HepG2 (cell line): ENCODE measurements at regions not wholly inside any gene's neighbourhood (a gene's known extent, or its start where the extent isn't known, plus 50 kb on each side); places are given as distances from the start of the nearest gene placed in this dataset.

Source experiments
- ATAC-seq: fragments of 200-7000 bp; cut with Tn5 transposase; 3 replicates; pipeline ENCODE4 v1.9.1; 2020; ENCODE audit warnings: mild to moderate bottlenecking, moderate library complexity
- BruUV-seq: library from RNA; stranded (reverse); fragments of 400-500 nt; replicated peaks from 2 replicates; lab custom pipeline; 2021; lab: Mats Ljungman, UMichigan
- CTCF ChIA-PET: fragments of 300-600 bp; formaldehyde crosslinking; extraction: SDS; loops from one replicate; lab custom pipeline; 2021; ENCODE audit warnings: low total read pairs, inconsistent platforms, low intra/inter-chr PET ratio; lab: Yijun Ruan, JAX
- POLR2A ChIA-PET: fragments of 350-600 bp; sonication (Branson Sonifier 250); formaldehyde crosslinking; loops from one replicate; lab custom pipeline; 2020; ENCODE audit warnings: antibody characterized with exemption, inconsistent platforms; lab: Yijun Ruan, JAX
- DNase-seq: peaks from one replicate; pipeline ENCODE4 v3.0.0-alpha.2; 2015; ENCODE audit warnings: low spot score
- FAIRE-seq: peaks from 3 replicates; lab custom pipeline; 2011; peaks lifted over from hg19 to GRCh38; lab: Jason Lieb, UNC
- H2AFZ ChIP-seq: one replicate; pipeline ENCODE4 v1.6.1; 2011; ENCODE audit warnings: low read length, inconsistent platforms
- H3K27ac ChIP-seq: fragments of 300-600 bp; 3 replicates; pipeline ENCODE4 v1.8.0; 2011; ENCODE audit warnings: mixed run types, mild to moderate bottlenecking, mixed read lengths, low read length, inconsistent platforms; ENCODE audit not compliant: insufficient read depth; ENCODE audit errors: extremely low read length
- H3K27me3 ChIP-seq, 2 experiments: fragments of 200-600 bp in 1 of 2; 2 replicates in 1 of 2; 3 replicates in 1 of 2; pipeline versions ENCODE4 v1.6.0 to v1.8.0; 2011; ENCODE audit warnings: low read length in 2 of 2, mild to moderate bottlenecking in 2 of 2, moderate library complexity in 2 of 2, inconsistent platforms in 1 of 2; ENCODE audit not compliant: insufficient read depth in 2 of 2, control insufficient read depth in 1 of 2
- H3K36me3 ChIP-seq, 2 experiments: fragments of 200-600 bp in 1 of 2; replicated peaks in 1 of 2; 2 replicates in 1 of 2; 3 replicates in 1 of 2; pipeline versions ENCODE4 v1.5.1 to v1.8.0; 2011; ENCODE audit warnings: low read length in 2 of 2, inconsistent platforms in 1 of 2; ENCODE audit not compliant: insufficient read depth in 2 of 2, control insufficient read depth in 1 of 2
- H3K4me1 ChIP-seq: 2 replicates; pipeline ENCODE4 v1.5.1; 2012; ENCODE audit warnings: low read length, inconsistent platforms; ENCODE audit not compliant: insufficient read depth
- H3K4me2 ChIP-seq: 2 replicates; pipeline ENCODE4 v1.6.0; 2011; ENCODE audit warnings: low read depth, low read length, inconsistent platforms
- H3K4me3 ChIP-seq, 3 experiments: fragments of 200-600 bp in 1 of 3; sonication (generic), shearing (Covaris generic) in 1 of 3; replicated peaks in 1 of 3; 2 replicates each; pipeline ENCODE4 v1.5.1; 2011 to 2016; ENCODE audit warnings: low read length in 3 of 3, inconsistent platforms in 2 of 3, low read depth in 2 of 3, mild to moderate bottlenecking in 2 of 3, control low read depth in 1 of 3, mixed read lengths in 1 of 3; ENCODE audit not compliant: insufficient read depth in 1 of 3
- H3K79me2 ChIP-seq: one replicate; pipeline ENCODE4 v1.6.1; 2011; ENCODE audit warnings: low read length, inconsistent platforms; ENCODE audit not compliant: insufficient read depth
- H3K9ac ChIP-seq: 2 replicates; pipeline ENCODE4 v1.6.0; 2011; ENCODE audit warnings: mild to moderate bottlenecking, low read depth, low read length, inconsistent platforms; ENCODE audit not compliant: insufficient read depth
- H3K9me3 ChIP-seq: 2 replicates; pipeline ENCODE4 v1.5.1; 2012; ENCODE audit warnings: mild to moderate bottlenecking, low read length
- H4K20me1 ChIP-seq: 2 replicates; pipeline ENCODE4 v1.6.0; 2011; ENCODE audit warnings: inconsistent platforms, mild to moderate bottlenecking, low read length, moderate library complexity; ENCODE audit not compliant: insufficient read depth
- ATF1 ChIP-seq: IDR thresholded peaks from 2 replicates; pipeline ENCODE4 v1.6.1; 2016; ENCODE audit warnings: mild to moderate bottlenecking, control low read depth
- FOXK1 ChIP-seq: sonication (generic); formaldehyde crosslinking; IDR thresholded peaks from 2 replicates; pipeline ENCODE4 v1.4.0; 2020; ENCODE audit warnings: low read depth, missing genetic modification reagents, borderline replicate concordance
- PHF8 ChIP-seq: sonication (generic); formaldehyde crosslinking; IDR thresholded peaks from 2 replicates; pipeline ENCODE4 v1.5.0; 2020; ENCODE audit warnings: missing genetic modification reagents
- TBX2 ChIP-seq: sonication (generic); formaldehyde crosslinking; IDR thresholded peaks from 2 replicates; pipeline ENCODE4 v1.5.0; 2020; ENCODE audit warnings: missing genetic modification reagents, mild to moderate bottlenecking, borderline replicate concordance
- YEATS4 ChIP-seq: sonication (generic); formaldehyde crosslinking; IDR thresholded peaks from 2 replicates; pipeline ENCODE4 v1.4.0; 2020; ENCODE audit warnings: missing genetic modification reagents, borderline replicate concordance
- ZFP41 ChIP-seq: sonication (generic); formaldehyde crosslinking; IDR thresholded peaks from 2 replicates; pipeline ENCODE4 v1.4.0; 2020; ENCODE audit warnings: mild to moderate bottlenecking, missing genetic modification reagents, borderline replicate concordance
- ZNF232 ChIP-seq: sonication (generic); formaldehyde crosslinking; IDR thresholded peaks from 2 replicates; pipeline ENCODE4 v1.4.0; 2020; ENCODE audit warnings: missing genetic modification reagents, borderline replicate concordance
- ZNF296 ChIP-seq: sonication (generic); formaldehyde crosslinking; conservative IDR thresholded peaks from 2 replicates; pipeline ENCODE4 v1.5.0; 2020; ENCODE audit warnings: mild to moderate bottlenecking, missing genetic modification reagents
- ZNF33A ChIP-seq: sonication (generic); formaldehyde crosslinking; IDR thresholded peaks from 2 replicates; pipeline ENCODE4 v1.5.1; 2020; ENCODE audit warnings: missing genetic modification reagents, mild to moderate bottlenecking, moderate library complexity, borderline replicate concordance
- ZNF383 ChIP-seq: sonication (generic); formaldehyde crosslinking; IDR thresholded peaks from 2 replicates; pipeline ENCODE4 v1.4.0; 2020; ENCODE audit warnings: missing genetic modification reagents, mild to moderate bottlenecking, borderline replicate concordance
- WGBS: methylation state at CpG from one replicate; pipeline ENCODE4 v1.1.6; 2017; ENCODE audit warnings: low lambda C conversion rate; 5-methylcytosine and 5-hydroxymethylcytosine counted together
- in situ Hi-C: cut with HindIII; loops from 2 replicates; pipeline ENCODE4 v1.10.0; 2017; ENCODE audit warnings: low pct_unique_long_range_greater_than_20kb; ENCODE audit not compliant: extremely low pct_ligation_motif_present
- intact Hi-C: fragments of 100-400 bp; cut with micrococcal nuclease; formaldehyde crosslinking; loops from one replicate; pipeline ENCODE4 v1.10.0; 2022; ENCODE audit not compliant: unreplicated experiment
- TF ChIP-seq, protein P1 (sequence below): sonication (generic); formaldehyde crosslinking; IDR thresholded peaks from 2 replicates; pipeline ENCODE4 v1.4.0; 2020; ENCODE audit warnings: missing genetic modification reagents, borderline replicate concordance
- TF ChIP-seq, protein P2 (sequence below): sonication (generic); formaldehyde crosslinking; IDR thresholded peaks from 2 replicates; pipeline ENCODE4 v1.5.0; 2020; ENCODE audit warnings: mild to moderate bottlenecking, missing genetic modification reagents
- TF ChIP-seq, protein P3 (sequence below): sonication (generic); formaldehyde crosslinking; IDR thresholded peaks from 2 replicates; pipeline ENCODE4 v1.4.0; 2020; ENCODE audit warnings: missing genetic modification reagents
- TF ChIP-seq, protein P4 (sequence below): sonication (generic); formaldehyde crosslinking; IDR thresholded peaks from 2 replicates; pipeline ENCODE4 v1.8.0; 2022; ENCODE audit warnings: missing genetic modification reagents, mild to moderate bottlenecking, inconsistent platforms, borderline replicate concordance

DNA sequence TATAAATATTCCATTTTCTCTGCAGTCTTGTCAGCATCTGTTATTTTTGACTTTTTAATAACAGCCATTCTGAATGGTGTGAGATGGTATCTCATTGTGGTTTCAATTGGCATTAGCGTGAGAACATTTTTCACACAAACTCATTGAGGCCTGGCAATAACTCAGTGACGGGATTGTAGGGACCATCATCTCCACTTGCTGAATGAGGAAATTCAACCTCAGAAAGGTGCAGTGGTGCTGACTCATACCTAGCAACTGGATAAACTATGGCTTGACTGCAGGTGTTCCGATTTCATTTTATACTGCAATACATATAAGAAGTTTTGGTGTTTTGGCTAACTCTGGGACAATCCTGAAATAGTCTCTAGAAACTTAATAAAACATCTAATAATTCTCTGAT is 88.3 kb upstream of the DDIT4L start (continued):
- TF ChIP-seq, protein P1, sequence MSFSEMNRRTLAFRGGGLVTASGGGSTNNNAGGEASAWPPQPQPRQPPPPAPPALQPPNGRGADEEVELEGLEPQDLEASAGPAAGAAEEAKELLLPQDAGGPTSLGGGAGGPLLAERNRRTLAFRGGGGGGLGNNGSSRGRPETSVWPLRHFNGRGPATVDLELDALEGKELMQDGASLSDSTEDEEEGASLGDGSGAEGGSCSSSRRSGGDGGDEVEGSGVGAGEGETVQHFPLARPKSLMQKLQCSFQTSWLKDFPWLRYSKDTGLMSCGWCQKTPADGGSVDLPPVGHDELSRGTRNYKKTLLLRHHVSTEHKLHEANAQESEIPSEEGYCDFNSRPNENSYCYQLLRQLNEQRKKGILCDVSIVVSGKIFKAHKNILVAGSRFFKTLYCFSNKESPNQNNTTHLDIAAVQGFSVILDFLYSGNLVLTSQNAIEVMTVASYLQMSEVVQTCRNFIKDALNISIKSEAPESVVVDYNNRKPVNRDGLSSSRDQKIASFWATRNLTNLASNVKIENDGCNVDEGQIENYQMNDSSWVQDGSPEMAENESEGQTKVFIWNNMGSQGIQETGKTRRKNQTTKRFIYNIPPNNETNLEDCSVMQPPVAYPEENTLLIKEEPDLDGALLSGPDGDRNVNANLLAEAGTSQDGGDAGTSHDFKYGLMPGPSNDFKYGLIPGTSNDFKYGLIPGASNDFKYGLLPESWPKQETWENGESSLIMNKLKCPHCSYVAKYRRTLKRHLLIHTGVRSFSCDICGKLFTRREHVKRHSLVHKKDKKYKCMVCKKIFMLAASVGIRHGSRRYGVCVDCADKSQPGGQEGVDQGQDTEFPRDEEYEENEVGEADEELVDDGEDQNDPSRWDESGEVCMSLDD (CRISPR knock-in tag) = no peak
- TF ChIP-seq PHF8 (CRISPR knock-in tag) (no peak), ZFP41 (CRISPR knock-in tag) (no peak)
- TF ChIP-seq, protein P2, sequence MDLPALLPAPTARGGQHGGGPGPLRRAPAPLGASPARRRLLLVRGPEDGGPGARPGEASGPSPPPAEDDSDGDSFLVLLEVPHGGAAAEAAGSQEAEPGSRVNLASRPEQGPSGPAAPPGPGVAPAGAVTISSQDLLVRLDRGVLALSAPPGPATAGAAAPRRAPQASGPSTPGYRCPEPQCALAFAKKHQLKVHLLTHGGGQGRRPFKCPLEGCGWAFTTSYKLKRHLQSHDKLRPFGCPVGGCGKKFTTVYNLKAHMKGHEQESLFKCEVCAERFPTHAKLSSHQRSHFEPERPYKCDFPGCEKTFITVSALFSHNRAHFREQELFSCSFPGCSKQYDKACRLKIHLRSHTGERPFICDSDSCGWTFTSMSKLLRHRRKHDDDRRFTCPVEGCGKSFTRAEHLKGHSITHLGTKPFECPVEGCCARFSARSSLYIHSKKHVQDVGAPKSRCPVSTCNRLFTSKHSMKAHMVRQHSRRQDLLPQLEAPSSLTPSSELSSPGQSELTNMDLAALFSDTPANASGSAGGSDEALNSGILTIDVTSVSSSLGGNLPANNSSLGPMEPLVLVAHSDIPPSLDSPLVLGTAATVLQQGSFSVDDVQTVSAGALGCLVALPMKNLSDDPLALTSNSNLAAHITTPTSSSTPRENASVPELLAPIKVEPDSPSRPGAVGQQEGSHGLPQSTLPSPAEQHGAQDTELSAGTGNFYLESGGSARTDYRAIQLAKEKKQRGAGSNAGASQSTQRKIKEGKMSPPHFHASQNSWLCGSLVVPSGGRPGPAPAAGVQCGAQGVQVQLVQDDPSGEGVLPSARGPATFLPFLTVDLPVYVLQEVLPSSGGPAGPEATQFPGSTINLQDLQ = no peak

DNA sequence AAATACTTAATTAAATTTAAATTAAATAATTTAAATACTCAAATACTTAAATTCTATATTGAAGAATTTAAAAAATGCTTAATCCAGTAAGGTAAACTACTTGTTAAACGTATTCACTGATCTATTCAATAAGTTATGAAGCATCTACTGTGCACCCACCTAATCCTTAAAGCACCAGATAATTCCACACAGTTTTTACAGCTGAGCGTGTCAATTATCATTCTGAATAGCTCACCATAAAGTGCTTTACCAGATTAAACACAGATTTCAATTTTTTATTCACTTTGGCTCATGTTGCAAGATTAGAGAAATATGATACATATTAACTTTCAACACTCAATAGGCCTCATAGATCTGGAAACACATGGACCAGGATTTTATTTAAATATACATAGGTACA is 79.2 kb upstream of the DDIT4L start:
- Histone ChIP-seq H3K4me1 (no peaks in the 10 kb centered on the region), H4K20me1 (no peaks in the 10 kb centered on the region; the same call in 1 of the 2 replicates), H3K4me3 (no peak overlapping the region), H3K27ac (no peak overlapping the region), H3K27me3 (no peaks in the 10 kb centered on the region), H2AFZ (no peak overlapping the region), H3K79me2 (no peaks in the 10 kb centered on the region), H3K4me2 (no peak overlapping the region), H3K9me3 (no peaks in the 10 kb centered on the region), H3K9ac (no peak overlapping the region), H3K36me3 (no peaks in the 10 kb centered on the region)
- no peak for FAIRE-seq
- BruUV-seq = no TSS peak
- ATAC-seq = no peak
- CTCF ChIA-PET = no interaction called here
- POLR2A ChIA-PET = no interaction called here
- no peak for DNase-seq
- intact Hi-C loops = no loop called here
- 2% methylated on average over 2 of the region's 2 CpGs for WGBS
- in situ Hi-C loops = no loop called here
- TF ChIP-seq ZNF232 (no peak), FOXK1 (CRISPR knock-in tag) (no peak), TBX2 (CRISPR knock-in tag) (no peak), ZNF33A (CRISPR knock-in tag) (no peak), ATF1 (CRISPR knock-in tag) (no peak), ZNF383 (CRISPR knock-in tag) (no peak), ZNF296 (CRISPR knock-in tag) (no peak), YEATS4 (no peak)
- TF ChIP-seq, protein P3, sequence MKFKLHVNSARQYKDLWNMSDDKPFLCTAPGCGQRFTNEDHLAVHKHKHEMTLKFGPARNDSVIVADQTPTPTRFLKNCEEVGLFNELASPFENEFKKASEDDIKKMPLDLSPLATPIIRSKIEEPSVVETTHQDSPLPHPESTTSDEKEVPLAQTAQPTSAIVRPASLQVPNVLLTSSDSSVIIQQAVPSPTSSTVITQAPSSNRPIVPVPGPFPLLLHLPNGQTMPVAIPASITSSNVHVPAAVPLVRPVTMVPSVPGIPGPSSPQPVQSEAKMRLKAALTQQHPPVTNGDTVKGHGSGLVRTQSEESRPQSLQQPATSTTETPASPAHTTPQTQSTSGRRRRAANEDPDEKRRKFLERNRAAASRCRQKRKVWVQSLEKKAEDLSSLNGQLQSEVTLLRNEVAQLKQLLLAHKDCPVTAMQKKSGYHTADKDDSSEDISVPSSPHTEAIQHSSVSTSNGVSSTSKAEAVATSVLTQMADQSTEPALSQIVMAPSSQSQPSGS (CRISPR knock-in tag) = no peak
- TF ChIP-seq, protein P4, sequence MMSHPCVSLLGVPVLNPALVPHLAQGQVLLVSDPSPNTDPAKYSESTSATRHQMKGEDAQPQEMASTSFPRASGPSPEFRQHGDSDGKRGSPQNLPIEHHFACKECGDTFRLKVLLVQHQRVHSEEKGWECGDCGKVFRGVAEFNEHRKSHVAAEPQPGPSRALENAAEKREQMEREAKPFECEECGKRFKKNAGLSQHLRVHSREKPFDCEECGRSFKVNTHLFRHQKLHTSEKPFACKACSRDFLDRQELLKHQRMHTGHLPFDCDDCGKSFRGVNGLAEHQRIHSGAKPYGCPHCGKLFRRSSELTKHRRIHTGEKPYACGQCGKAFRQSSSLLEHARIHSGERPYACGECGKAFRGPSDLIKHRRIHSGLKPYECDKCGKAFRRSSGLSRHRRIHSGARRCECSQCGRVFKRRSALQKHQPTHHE (CRISPR knock-in tag) = no peak
